Body of pancreas (tissue), 4 donors: ENCODE measurements at regions not wholly inside any gene's neighbourhood (a gene's known extent, or its start where the extent isn't known, plus 50 kb on each side); places are given as distances from the start of the nearest gene placed in this dataset.

Experiments
- POLR2A ChIP-seq, 3 donors: fragments of 450-650 bp; IDR thresholded peaks; one replicate each; pipeline ENCODE4 v1.6.1; 2016; ENCODE audit warnings: antibody characterized with exemption in 3 of 3, mild to moderate bottlenecking in 2 of 3
- TF ChIP-seq, protein P1 (sequence below), 7 experiments: fragments of 450-650 bp in 4 of 7; fragments of 200-600 bp in 3 of 7; sonication (generic) in 3 of 7; IDR thresholded peaks; one replicate each; pipeline ENCODE4 v1.5.1; 2016 to 2019; ENCODE audit warnings: antibody characterized with exemption in 7 of 7

DNA sequence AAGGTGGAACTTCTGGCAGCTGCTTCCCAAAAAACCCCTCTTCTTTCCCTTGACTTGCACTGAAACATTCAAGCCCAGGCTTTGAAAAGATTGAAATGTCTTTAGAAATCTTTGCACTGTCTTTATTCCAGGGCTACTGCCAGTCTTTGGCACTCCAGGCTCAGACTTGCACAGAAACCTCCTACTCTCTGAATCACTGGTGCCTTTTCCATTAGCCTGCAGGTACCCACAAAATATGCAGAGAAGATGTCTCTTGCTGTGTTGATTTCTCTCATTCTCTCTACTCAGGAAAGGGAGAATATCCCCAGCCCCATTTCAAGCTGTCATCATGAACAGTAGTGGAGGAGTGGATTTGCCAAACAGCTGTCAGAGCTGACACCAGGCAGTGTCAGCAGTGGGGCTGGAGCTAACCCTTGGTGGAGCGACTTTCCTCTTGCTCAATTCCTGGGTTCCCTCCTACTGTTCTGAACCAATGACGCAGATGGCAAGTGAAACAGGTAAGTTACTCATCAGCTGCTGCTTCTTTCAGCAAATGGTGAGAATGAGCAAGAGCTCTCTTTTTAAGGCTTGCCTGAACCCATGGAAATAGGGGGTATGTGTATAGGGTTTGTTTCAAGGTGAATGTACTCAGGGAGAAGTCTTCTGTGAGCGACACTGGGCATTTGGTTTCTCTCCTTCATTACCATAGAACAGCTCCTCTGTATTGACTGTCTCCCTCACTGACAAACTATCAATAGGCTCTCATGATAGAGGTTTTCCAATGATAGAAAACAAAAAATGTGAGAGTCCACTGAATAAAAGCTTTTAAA is 362.4 kb downstream of the ADRA2A start:
- TF ChIP-seq POLR2A (IDR thresholded peaks at IDR 0.05), result no peak
- TF ChIP-seq, protein P1, sequence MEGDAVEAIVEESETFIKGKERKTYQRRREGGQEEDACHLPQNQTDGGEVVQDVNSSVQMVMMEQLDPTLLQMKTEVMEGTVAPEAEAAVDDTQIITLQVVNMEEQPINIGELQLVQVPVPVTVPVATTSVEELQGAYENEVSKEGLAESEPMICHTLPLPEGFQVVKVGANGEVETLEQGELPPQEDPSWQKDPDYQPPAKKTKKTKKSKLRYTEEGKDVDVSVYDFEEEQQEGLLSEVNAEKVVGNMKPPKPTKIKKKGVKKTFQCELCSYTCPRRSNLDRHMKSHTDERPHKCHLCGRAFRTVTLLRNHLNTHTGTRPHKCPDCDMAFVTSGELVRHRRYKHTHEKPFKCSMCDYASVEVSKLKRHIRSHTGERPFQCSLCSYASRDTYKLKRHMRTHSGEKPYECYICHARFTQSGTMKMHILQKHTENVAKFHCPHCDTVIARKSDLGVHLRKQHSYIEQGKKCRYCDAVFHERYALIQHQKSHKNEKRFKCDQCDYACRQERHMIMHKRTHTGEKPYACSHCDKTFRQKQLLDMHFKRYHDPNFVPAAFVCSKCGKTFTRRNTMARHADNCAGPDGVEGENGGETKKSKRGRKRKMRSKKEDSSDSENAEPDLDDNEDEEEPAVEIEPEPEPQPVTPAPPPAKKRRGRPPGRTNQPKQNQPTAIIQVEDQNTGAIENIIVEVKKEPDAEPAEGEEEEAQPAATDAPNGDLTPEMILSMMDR (IDR thresholded peaks at IDR 0.05), result no peak
